Activated naive CD8-positive, alpha-beta T cell treated with anti-CD3 and anti-CD28 coated beads, Interleukin-2, amount 10 ng/mL, durations not matched to agents 7 days and 5 days (primary cell): ENCODE measurements at regions not wholly inside any gene's neighbourhood (a gene's known extent, or its start where the extent isn't known, plus 50 kb on each side); places are given as distances from the start of the nearest gene placed in this dataset.

ENCODE experiments used
- ATAC-seq: fragments of 150-1000 bp; cut with Tn5 transposase; one replicate; pipeline ENCODE4 v1.10.0; 2021; ENCODE audit warnings: low read depth, moderate library complexity
- POLR2A ChIA-PET: fragments of 350-600 bp; sonication (Branson Sonifier 250); formaldehyde crosslinking; loops from one replicate; lab custom pipeline; 2021; ENCODE audit warnings: antibody characterized with exemption; lab: Charles Lee
- DNase-seq: peaks from one replicate; pipeline ENCODE4 v3.0.0; 2021
- H3K27ac Mint-ChIP-seq: one replicate; pipeline ENCODE4 v1.8.0; 2022; ENCODE audit warnings: mild to moderate bottlenecking, mixed read lengths
- H3K27me3 Mint-ChIP-seq: one replicate; pipeline ENCODE4 v1.8.0; 2022; ENCODE audit warnings: mild to moderate bottlenecking, moderate library complexity, mixed read lengths
- H3K36me3 Mint-ChIP-seq: one replicate; pipeline ENCODE4 v1.8.0; 2021; ENCODE audit warnings: mild to moderate bottlenecking, mixed read lengths
- H3K4me1 Mint-ChIP-seq: one replicate; pipeline ENCODE4 v1.8.0; 2021; ENCODE audit warnings: mixed read lengths
- H3K4me3 Mint-ChIP-seq: one replicate; pipeline ENCODE4 v1.8.0; 2022; ENCODE audit warnings: mild to moderate bottlenecking, moderate library complexity, mixed read lengths
- H3K9me3 Mint-ChIP-seq: one replicate; pipeline ENCODE4 v1.8.0; 2021; ENCODE audit warnings: mixed read lengths

- Mint-ChIP-seq H3K27me3 (no peaks in the 10 kb centered on the region), H3K36me3 (no peaks in the 10 kb centered on the region), H3K4me1 (no peaks in the 10 kb centered on the region), H3K9me3 (no peaks in the 10 kb centered on the region), H3K4me3 (no peak overlapping the region), H3K27ac (no peak overlapping the region)
- no peak for DNase-seq
- no peak for ATAC-seq
- POLR2A ChIA-PET: no interaction called here
These were observed 283.9 kb upstream of the EEF2KMT start for GRCh38 chr16:5381481-5381880.

GRCh38 chr16:5379954-5380353 lies 282.4 kb upstream of the EEF2KMT start:
- H3K27ac Mint-ChIP-seq: no peak overlapping the region
- DNase-seq (no peak), ATAC-seq (no peak)
- H3K9me3 Mint-ChIP-seq: no peaks in the 10 kb centered on the region
- H3K4me3 Mint-ChIP-seq: no peak overlapping the region
- no peaks in the 10 kb centered on the region for H3K27me3 Mint-ChIP-seq
- no peaks in the 10 kb centered on the region for H3K4me1 Mint-ChIP-seq
- no peaks in the 10 kb centered on the region for H3K36me3 Mint-ChIP-seq
- POLR2A ChIA-PET: no interaction called here

- Mint-ChIP-seq H3K36me3 (no peaks in the 10 kb centered on the region), H3K4me3 (no peak overlapping the region), H3K27me3 (no peaks in the 10 kb centered on the region), H3K4me1 (no peaks in the 10 kb centered on the region), H3K9me3 (no peaks in the 10 kb centered on the region), H3K27ac (no peak overlapping the region)
- no peak for ATAC-seq
- POLR2A ChIA-PET: no interaction called here
- DNase-seq: no peak
These were observed 280.9 kb upstream of the EEF2KMT start for GRCh38 chr16:5378531-5378930.

GRCh38 chr16:5377280-5377898 lies 279.8 kb upstream of the EEF2KMT start:
- no peaks in the 10 kb centered on the region for H3K4me1 Mint-ChIP-seq
- no peaks in the 10 kb centered on the region for H3K9me3 Mint-ChIP-seq
- H3K27ac Mint-ChIP-seq: no peak overlapping the region
- H3K36me3 Mint-ChIP-seq: no peaks in the 10 kb centered on the region
- H3K4me3 Mint-ChIP-seq: no peak overlapping the region
- no peak for ATAC-seq
- POLR2A ChIA-PET: no interaction called here
- peaks cover 2% of the 10 kb centered on the region for H3K27me3 Mint-ChIP-seq
- no peak for DNase-seq

GRCh38 chr16:5374184-5374583 lies 276.6 kb upstream of the EEF2KMT start:
- Mint-ChIP-seq H3K36me3 (no peaks in the 10 kb centered on the region), H3K4me3 (no peak overlapping the region), H3K27ac (no peak overlapping the region), H3K4me1 (no peaks in the 10 kb centered on the region), H3K9me3 (no peaks in the 10 kb centered on the region), H3K27me3 (peaks cover 2% of the 10 kb centered on the region)
- POLR2A ChIA-PET: no interaction called here
- no peak for ATAC-seq
- no peak for DNase-seq

GRCh38 chr16:5367951-5368350 lies 270.4 kb upstream of the EEF2KMT start:
- ATAC-seq: no peak
- Mint-ChIP-seq H3K4me3 (no peak overlapping the region), H3K4me1 (no peaks in the 10 kb centered on the region), H3K27me3 (no peaks in the 10 kb centered on the region), H3K36me3 (no peaks in the 10 kb centered on the region), H3K27ac (no peak overlapping the region), H3K9me3 (no peaks in the 10 kb centered on the region)
- DNase-seq: no peak
- POLR2A ChIA-PET: no interaction called here

GRCh38 chr16:5366126-5366525 lies 268.5 kb upstream of the EEF2KMT start:
- no peaks in the 10 kb centered on the region for H3K27me3 Mint-ChIP-seq
- H3K27ac Mint-ChIP-seq: no peak overlapping the region

GRCh38 chr16:5364186-5364585 lies 266.6 kb upstream of the EEF2KMT start:
- Mint-ChIP-seq H3K9me3 (no peaks in the 10 kb centered on the region), H3K27ac (no peak overlapping the region), H3K27me3 (peaks cover 3% of the 10 kb centered on the region), H3K36me3 (no peaks in the 10 kb centered on the region), H3K4me1 (no peaks in the 10 kb centered on the region), H3K4me3 (no peak overlapping the region)
- DNase-seq (no peak), ATAC-seq (no peak)
- POLR2A ChIA-PET: no interaction called here

More at GRCh38 chr16:5366126-5366525, 268.5 kb upstream of the EEF2KMT start:
- DNase-seq: no peak
- Mint-ChIP-seq H3K4me3 (no peak overlapping the region), H3K4me1 (no peaks in the 10 kb centered on the region), H3K36me3 (no peaks in the 10 kb centered on the region), H3K9me3 (no peaks in the 10 kb centered on the region)
- no peak for ATAC-seq
- POLR2A ChIA-PET: no interaction called here

GRCh38 chr16:5361322-5361721 lies 263.7 kb upstream of the EEF2KMT start:
- Mint-ChIP-seq H3K9me3 (no peaks in the 10 kb centered on the region), H3K27ac (no peak overlapping the region), H3K4me3 (no peak overlapping the region), H3K27me3 (peaks cover 3% of the 10 kb centered on the region), H3K4me1 (no peaks in the 10 kb centered on the region), H3K36me3 (no peaks in the 10 kb centered on the region)
- POLR2A ChIA-PET: no interaction called here
- no peak for DNase-seq
- ATAC-seq: no peak

GRCh38 chr16:5354645-5355044 lies 257.1 kb upstream of the EEF2KMT start:
- DNase-seq (no peak), ATAC-seq (no peak)
- Mint-ChIP-seq H3K27ac (no peak overlapping the region), H3K4me3 (no peak overlapping the region), H3K27me3 (peaks cover 1% of the 10 kb centered on the region), H3K36me3 (no peaks in the 10 kb centered on the region), H3K4me1 (no peaks in the 10 kb centered on the region), H3K9me3 (peaks cover 2% of the 10 kb centered on the region)
- POLR2A ChIA-PET: no interaction called here

GRCh38 chr16:5349670-5350517 lies 252.3 kb upstream of the EEF2KMT start:
- POLR2A ChIA-PET: no interaction called here
- no peak overlapping the region for H3K4me3 Mint-ChIP-seq
- ATAC-seq (no peak), DNase-seq (no peak)
- no peaks in the 10 kb centered on the region for H3K36me3 Mint-ChIP-seq
- no peaks in the 10 kb centered on the region for H3K4me1 Mint-ChIP-seq
- H3K27me3 Mint-ChIP-seq: no peaks in the 10 kb centered on the region
- peaks cover 2% of the 10 kb centered on the region for H3K9me3 Mint-ChIP-seq
- H3K27ac Mint-ChIP-seq: no peak overlapping the region

- ATAC-seq (no peak), DNase-seq (no peak)
- no peaks in the 10 kb centered on the region for H3K36me3 Mint-ChIP-seq
- POLR2A ChIA-PET: no interaction called here
- peaks cover 2% of the 10 kb centered on the region for H3K9me3 Mint-ChIP-seq
- H3K4me1 Mint-ChIP-seq: no peaks in the 10 kb centered on the region
- H3K4me3 Mint-ChIP-seq: no peak overlapping the region
- no peak overlapping the region for H3K27ac Mint-ChIP-seq
- H3K27me3 Mint-ChIP-seq: no peaks in the 10 kb centered on the region
These were observed 251.5 kb upstream of the EEF2KMT start for GRCh38 chr16:5349101-5349500.

- Mint-ChIP-seq H3K9me3 (peaks cover 2% of the 10 kb centered on the region), H3K4me1 (no peaks in the 10 kb centered on the region), H3K36me3 (no peaks in the 10 kb centered on the region), H3K27ac (no peak overlapping the region), H3K27me3 (no peaks in the 10 kb centered on the region), H3K4me3 (no peak overlapping the region)
- DNase-seq (no peak), ATAC-seq (no peak)
- POLR2A ChIA-PET: no interaction called here
These were observed 250.0 kb upstream of the EEF2KMT start for GRCh38 chr16:5347561-5347960.

GRCh38 chr16:5336941-5337340 lies 239.3 kb upstream of the EEF2KMT start:
- POLR2A ChIA-PET: no interaction called here
- H3K4me3 Mint-ChIP-seq: no peak overlapping the region
- no peaks in the 10 kb centered on the region for H3K27me3 Mint-ChIP-seq
- no peaks in the 10 kb centered on the region for H3K9me3 Mint-ChIP-seq
- ATAC-seq: no peak
- H3K4me1 Mint-ChIP-seq: no peaks in the 10 kb centered on the region
- no peak for DNase-seq
- H3K27ac Mint-ChIP-seq: no peak overlapping the region
- H3K36me3 Mint-ChIP-seq: no peaks in the 10 kb centered on the region
